ENCODE measurements at regions not wholly inside any gene's neighbourhood (a gene's known extent, or its start where the extent isn't known, plus 50 kb on each side); places are given as distances from the start of the nearest gene placed in this dataset.

GRCh38 chr4:34891892-34892291, 1352.4 kb downstream of the ARAP2 start:
- no peak for DNase-seq
- H3K9ac ChIP-seq (ENCODE audit: extremely low read depth, insufficient read length, low read length), result no peak overlapping the region
- Mint-ChIP-seq H3K27me3 (ENCODE audit: low read depth) (no peaks in the 10 kb centered on the region), H3K36me3 (ENCODE audit: insufficient read depth in 1 of 3, low read depth in 3 of 3) (no peaks in the 10 kb centered on the region; a peak in 3 of 7 replicates), H3K4me1 (no peaks in the 10 kb centered on the region), H3K27ac (no peak overlapping the region), H3K9me3 (no peaks in the 10 kb centered on the region), H3K4me3 (no peak overlapping the region)
- H3K23me2 ChIP-seq (ENCODE audit: insufficient read length, low read depth, low read length, poor library complexity, severe bottlenecking), result no peaks in the 10 kb centered on the region
- H3K4ac ChIP-seq (ENCODE audit: low read depth, low read length), result no peak overlapping the region
- no peak overlapping the region for H2AFZ ChIP-seq (ENCODE audit: low read length)
- WGBS (ENCODE audit: extremely low coverage, insufficient read length, low lambda C conversion rate), result no CpG with 5 or more reads among the region's 1 CpG
- no peak for TF ChIP-seq CTCF (conservative IDR thresholded peaks at IDR 0.05)
- no peak overlapping the region for H2BK120ac ChIP-seq (ENCODE audit: low read depth, low read length, poor library complexity, severe bottlenecking)
- no peak overlapping the region for H3K56ac ChIP-seq (ENCODE audit: insufficient read length, low read depth, low read length)
- H3K23ac ChIP-seq (ENCODE audit: insufficient read length, low read depth, low read length), result no peak overlapping the region
- no peak overlapping the region for H2BK20ac ChIP-seq (ENCODE audit: low read depth, low read length, poor library complexity, severe bottlenecking)
- no peak overlapping the region for H2BK5ac ChIP-seq (ENCODE audit: insufficient read length, low read length)
- H3K79me2 ChIP-seq (ENCODE audit: insufficient read depth, low read length), result no peaks in the 10 kb centered on the region
- no peak overlapping the region for H3T11ph ChIP-seq (ENCODE audit: low read length)
- no peaks in the 10 kb centered on the region for H3K27me3 ChIP-seq (ENCODE audit: insufficient read depth, low read length)
- H3K18ac ChIP-seq (ENCODE audit: insufficient read length, low read depth, low read length), result no peak overlapping the region
- no peak overlapping the region for H3K4me2 ChIP-seq (ENCODE audit: insufficient read depth, insufficient read length, low read length)
- no peak overlapping the region for H4K91ac ChIP-seq (ENCODE audit: insufficient read length, low read depth, low read length)
- no peak overlapping the region for H4K5ac ChIP-seq (ENCODE audit: insufficient read length, low read depth, low read length)
- H2BK15ac ChIP-seq (ENCODE audit: low read depth, low read length), result no peak overlapping the region
- no peaks in the 10 kb centered on the region for H3K9me3 ChIP-seq (ENCODE audit: control insufficient read depth, low read depth, low read length)
- H3K14ac ChIP-seq (ENCODE audit: insufficient read depth, low read length), result no peak overlapping the region
- H3K27ac ChIP-seq (ENCODE audit: insufficient read length, low read depth, low read length), result no peak overlapping the region
- no peaks in the 10 kb centered on the region for H3K79me1 ChIP-seq (ENCODE audit: insufficient read depth, low read depth, low read length, poor library complexity, severe bottlenecking)
- no peak overlapping the region for H4K8ac ChIP-seq (replicated peaks; ENCODE audit: insufficient read length, low read depth, low read length)
- H2AK5ac ChIP-seq (ENCODE audit: insufficient read length, low read length), result no peak overlapping the region
- H2BK12ac ChIP-seq (ENCODE audit: insufficient read length, low read depth, low read length), result no peak overlapping the region
- H4K20me1 ChIP-seq (ENCODE audit: control insufficient read depth, insufficient read depth, insufficient read length), result no peaks in the 10 kb centered on the region
- H3K4me1 ChIP-seq (ENCODE audit: insufficient read depth, low read length), result no peaks in the 10 kb centered on the region

Data from H9 (cell line).